Medulla oblongata (tissue), 1 donor: ENCODE measurements at regions not wholly inside any gene's neighbourhood (a gene's known extent, or its start where the extent isn't known, plus 50 kb on each side); places are given as distances from the start of the nearest gene placed in this dataset.
A peak's percentile ranks its signal among the peaks of the same experiment; 100 is the strongest.
"Not testable (repeated sequence)": the region's sequence is repeated elsewhere in the genome, so short reads cannot be mapped to it uniquely, and the experiment has no call there.

ENCODE experiments used
- DNase-seq: peaks from one replicate; pipeline ENCODE4 v3.0.0-alpha.2; 2015; ENCODE audit errors: extremely low spot score

DNA sequence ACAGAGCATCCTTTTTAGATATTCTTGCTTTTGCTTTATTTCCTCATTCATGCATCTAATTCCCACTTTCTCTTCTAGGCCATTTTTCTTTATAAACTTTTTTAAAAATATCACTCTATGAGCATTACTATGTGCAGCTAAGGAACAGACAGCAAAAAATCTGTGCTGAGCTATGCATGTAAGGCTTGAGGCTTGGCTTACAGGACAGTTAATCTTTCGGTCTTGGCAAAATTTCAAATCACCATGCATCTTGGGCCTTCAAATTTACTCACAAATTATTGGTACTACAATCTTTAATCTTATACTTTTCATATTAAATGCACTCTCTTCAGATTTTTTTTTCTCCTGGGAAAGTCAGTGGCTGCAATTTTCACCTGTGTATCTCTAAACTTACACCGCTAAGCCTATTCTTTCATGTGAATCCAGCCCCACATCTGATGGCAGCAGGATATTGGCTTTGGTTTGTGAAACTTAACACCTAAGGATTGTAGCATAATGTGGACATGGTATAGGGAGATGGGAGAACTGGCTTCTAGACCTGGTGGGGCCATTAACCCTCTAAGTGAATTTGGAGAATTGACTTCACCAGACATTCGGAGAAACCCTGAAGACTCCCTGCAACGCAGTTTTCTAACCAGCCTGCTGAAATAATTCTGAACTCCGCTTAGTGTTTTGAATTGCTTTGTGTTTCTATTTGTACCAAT is 278.3 kb downstream of the SPRY1 start:
- DNase-seq, result no peak

- no peak for DNase-seq
Measured at GRCh38 chr4:123675567-123675966, 279.0 kb downstream of the SPRY1 start.

DNA sequence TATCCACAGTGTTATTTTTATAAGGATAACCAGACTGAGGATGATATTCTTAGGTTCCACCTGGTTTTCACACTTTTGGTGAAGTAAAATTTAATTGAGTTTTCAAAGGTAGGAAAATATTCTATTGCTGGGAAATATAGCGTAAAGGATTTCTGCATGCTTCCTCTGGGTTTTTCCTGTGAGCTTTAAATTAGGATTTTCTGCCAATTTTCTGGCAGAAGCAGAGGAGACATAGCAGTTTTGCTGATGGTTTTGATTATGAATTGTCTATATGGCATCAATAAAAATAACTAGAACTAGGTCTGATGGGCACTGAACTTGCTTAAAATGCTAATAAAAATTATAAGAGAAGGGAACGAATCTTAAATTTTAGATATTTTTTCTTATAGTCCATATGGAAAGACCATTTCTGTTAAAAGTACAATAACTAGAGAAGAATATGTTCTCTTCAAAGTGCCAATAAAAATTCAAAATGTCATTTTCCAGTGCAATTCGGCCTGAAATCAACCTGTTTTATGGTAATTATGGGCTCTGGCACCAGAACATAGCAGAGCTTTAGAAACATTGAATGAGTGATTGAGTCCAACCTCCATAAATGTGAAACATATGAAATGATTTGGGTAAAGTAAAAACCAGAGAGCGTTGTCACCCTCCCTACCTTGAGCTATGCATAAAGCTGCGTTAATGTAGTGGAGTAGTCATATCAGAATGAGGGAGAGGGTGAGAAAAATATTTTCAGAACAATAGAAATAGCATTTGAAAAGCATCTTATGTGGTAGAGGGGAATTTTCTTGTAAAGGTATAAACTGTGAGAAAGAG is 279.7 kb downstream of the SPRY1 start:
- no peak for DNase-seq

- no peak for DNase-seq
Measured at GRCh38 chr4:123676890-123677229, 280.3 kb downstream of the SPRY1 start.

- no peak for DNase-seq
Measured at GRCh38 chr4:123682931-123683330, 286.3 kb downstream of the SPRY1 start.

GRCh38 chr4:123684937-123685336 is 288.3 kb downstream of the SPRY1 start:
- DNase-seq, result not testable (repeated sequence)

DNA sequence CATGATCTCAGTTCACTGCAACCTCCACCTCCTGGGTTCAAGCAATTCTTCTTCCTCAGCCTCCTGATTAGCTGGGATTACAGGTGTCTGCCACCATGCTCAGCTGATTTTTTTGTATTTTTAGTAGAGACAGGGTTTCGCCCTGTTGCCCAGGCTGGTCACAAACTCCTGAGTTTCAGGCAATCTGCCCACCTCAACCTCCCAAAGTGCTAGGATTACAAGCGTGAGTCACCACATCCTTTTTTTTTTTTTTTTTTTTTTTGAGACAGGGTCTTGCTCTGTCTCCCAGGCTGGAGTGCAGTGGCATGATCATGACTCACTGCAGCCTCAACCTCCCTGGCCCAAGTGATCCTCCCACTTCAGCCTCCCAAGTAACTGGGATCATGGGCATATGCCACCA is 298.9 kb downstream of the SPRY1 start:
- DNase-seq, result not testable (repeated sequence)

DNA sequence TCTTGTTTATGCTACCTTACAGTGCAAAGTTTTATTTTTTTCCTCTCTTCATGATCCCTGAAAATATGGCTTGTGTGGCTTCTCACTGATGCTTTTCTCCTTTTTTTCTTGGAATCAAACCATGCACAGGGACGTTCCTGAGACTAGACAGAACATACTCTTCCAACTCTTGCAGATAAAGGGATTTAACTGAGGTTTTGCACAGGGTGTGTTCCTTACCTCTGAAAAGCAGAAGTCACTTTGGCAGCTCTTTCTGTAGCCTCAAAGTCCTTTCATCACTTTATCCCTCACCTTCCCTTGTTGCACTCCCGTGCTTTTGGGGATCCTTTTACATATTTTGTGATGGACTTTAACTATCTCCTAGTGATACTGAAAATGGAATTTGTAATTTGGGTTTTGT is 300.1 kb downstream of the SPRY1 start:
- DNase-seq, result no peak

DNA sequence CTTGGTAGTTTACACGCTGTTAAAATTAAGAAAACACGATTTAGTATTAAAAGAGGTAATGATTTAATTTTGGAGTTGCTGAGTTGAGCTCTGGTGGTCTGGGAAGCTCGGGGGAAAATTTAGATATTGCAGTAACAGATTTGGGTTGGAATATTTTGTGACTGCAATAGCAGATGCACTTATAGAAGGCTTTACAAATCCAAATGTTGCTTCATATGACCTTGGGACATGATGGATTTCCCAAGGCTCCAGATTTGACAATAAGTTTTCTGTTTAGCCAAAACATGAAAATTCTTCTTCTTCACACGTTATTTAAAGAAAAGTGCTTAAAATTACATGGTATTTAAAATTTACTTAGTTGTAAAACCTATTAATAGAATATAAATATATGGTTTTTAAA is 302.0 kb downstream of the SPRY1 start:
- no peak for DNase-seq

DNA sequence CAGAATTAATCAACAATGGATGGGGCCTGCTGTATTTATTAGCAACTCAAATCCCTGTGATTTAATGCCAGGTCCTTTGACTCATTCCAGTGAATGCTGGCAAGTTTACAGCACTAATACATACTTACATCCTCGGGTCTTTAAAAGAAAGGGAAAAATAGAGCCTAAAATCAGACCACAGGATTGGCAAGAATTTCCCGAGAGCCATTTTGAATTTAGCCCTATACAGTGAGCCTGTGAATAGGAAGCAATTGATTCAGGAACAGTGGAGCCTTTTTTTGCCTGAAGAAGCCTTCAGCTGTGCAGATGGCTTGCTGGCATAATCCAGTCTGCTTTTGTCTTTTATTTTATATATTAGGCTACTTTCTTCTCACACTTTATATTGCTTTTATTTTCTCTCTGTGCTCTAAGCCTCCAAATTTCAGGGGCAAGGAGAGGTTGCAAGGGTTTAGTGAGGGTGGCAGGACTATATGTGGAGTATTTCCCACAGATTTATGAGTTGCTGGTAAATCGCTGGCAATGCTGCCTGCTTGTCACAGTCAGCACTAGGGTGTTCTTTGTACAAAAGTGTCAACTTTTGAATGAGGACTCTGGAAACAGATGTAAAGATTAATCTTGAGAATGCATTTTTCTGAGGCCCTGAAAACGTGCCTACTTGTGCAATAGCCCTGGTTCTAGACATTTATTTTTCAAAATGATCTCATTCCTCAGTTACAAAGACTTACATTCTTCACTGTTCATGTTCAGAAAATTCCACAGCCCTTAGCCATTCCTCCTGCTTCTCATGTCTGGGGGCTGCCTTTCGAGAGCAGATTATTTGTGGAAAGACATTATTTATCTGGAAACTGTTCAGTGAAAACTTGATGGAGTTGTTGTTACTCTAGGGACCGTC is 303.5 kb downstream of the SPRY1 start:
- peak; percentile 68 for DNase-seq

- DNase-seq, result no peak
Measured at GRCh38 chr4:123701131-123701575, 304.6 kb downstream of the SPRY1 start.

- no peak for DNase-seq
Measured at GRCh38 chr4:123705419-123705818, 308.8 kb downstream of the SPRY1 start.

- DNase-seq, result no peak
Measured at GRCh38 chr4:123706973-123707372, 310.4 kb downstream of the SPRY1 start.

GRCh38 chr4:123708902-123709301 is 312.3 kb downstream of the SPRY1 start:
- DNase-seq, result no peak

DNA sequence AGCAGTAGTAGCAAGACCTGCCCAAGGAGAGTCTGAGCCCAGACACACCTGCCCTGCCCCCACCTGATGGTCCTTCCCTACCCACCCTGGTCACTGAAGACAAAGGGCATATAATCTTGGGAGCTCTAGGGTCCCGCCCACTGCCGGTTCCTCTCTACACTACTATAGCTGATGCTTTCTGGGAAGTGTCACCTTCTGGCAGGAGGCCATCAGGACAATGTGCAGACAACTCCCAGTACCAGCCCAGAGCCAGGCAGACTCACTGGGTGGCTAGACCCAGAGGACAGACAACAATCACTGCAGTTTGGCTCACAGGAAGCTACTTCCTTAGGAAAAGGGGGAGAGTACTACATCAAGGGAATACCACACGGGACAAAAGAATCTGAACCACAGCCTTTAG is 312.7 kb downstream of the SPRY1 start:
- no peak for DNase-seq

- DNase-seq, result no peak
Measured at GRCh38 chr4:123731035-123731434, 334.4 kb downstream of the SPRY1 start.

DNA sequence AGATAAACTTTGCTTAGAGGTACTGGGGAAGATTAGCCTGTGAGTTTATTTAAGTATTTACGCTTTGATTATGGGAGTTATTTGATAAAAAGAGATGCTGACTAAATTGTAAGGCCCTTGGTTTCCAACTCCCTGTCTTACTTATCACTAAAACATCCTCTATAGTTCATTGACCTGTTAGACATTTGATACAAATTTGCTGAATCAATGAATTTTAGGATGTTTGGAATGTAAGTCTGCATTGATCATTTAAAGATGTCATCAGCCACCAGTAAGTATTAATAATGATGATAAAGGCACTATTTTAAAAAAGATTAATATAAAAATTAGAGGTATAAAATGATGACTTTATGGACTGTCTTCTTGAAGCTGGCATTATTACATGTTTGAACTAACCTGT is 340.6 kb downstream of the SPRY1 start:
- no peak for DNase-seq

GRCh38 chr4:123739806-123740205 is 343.2 kb downstream of the SPRY1 start:
- no peak for DNase-seq

GRCh38 chr4:123740236-123740635 is 343.6 kb downstream of the SPRY1 start:
- no peak for DNase-seq

DNA sequence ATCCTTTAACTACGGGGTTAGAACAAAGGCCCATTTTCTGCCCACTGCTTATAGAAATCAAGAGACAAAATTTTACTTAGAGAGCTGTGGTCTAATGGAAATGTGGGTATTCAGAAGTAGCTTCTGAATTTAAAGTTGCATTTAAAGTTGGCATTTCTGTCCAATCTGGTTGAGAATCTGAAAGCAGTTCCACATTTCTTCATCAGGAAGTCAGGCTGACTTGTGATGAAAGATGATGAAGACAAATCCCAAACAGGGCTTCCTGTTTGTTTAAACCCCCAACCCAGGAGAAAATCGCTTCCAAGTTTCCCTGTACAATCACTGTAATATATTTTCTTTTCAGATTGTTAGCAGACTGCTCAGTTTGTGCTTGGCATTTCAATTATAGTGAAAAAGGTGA is 345.3 kb downstream of the SPRY1 start:
- no peak for DNase-seq

DNA sequence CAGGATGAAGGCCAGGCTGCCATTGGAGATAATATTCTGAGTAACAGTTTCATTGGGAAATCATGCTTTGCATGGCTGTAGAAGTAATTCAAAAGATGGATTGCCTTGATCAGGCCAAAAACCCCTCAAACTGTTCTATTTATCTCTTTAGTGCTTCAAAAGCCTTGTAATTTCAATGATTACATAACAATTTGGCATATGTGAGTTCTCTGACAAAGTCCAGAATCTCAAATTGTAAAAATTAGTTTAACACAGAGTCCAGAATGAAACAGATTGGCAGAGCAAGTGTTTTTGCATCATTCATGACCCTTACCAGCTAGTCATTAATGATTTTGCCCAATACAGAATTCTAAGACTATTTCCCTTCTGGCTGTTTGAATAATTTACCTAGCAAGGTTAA is 347.3 kb downstream of the SPRY1 start:
- DNase-seq, result no peak

- no peak for DNase-seq
Measured at GRCh38 chr4:123744664-123745290, 348.2 kb downstream of the SPRY1 start.
